Left cardiac atrium (tissue), 4 donors: ENCODE measurements at regions not wholly inside any gene's neighbourhood (a gene's known extent, or its start where the extent isn't known, plus 50 kb on each side); places are given as distances from the start of the nearest gene placed in this dataset.

ENCODE experiments used
- ATAC-seq, 2 donors: fragments of 200-7000 bp; cut with Tn5 transposase; one replicate each; pipeline ENCODE4 v1.9.1; 2020; ENCODE audit warnings: mild to moderate bottlenecking in 2 of 2, moderate library complexity in 2 of 2
- DNase-seq: peaks from one replicate; pipeline ENCODE4 v3.0.0-alpha.2; 2020
- intact Hi-C, 2 donors: fragments of 100-400 bp; cut with DNase I; formaldehyde crosslinking; loops; one replicate each; pipeline versions ENCODE4 v1.14.1 to v1.15.1; 2022 to 2023
- donor health status: DM: no; HTN: yes; CAD: no.
- donor health status: DM: no; HTN: yes; CAD: no; lungs with severe emphysema.
- donor health status: DM: yes; HTN: yes; CAD: no.
- donor health status: Dilated cardiomyopathy.

GRCh38 chr2:176491172-176491904 is 222.1 kb downstream of the MTX2 start:
- ATAC-seq: peak; percentile 64 to 89
- intact Hi-C loops: no loop called here
- DNase-seq: peak; percentile 67

GRCh38 chr2:176492583-176492982 is 223.3 kb downstream of the MTX2 start:
- intact Hi-C loops: no loop called here
- no peak for DNase-seq
- ATAC-seq: no peak

- DNase-seq (no peak), ATAC-seq (no peak)
- intact Hi-C loops: no loop called here
Measured at GRCh38 chr2:176493226-176493825, 224.1 kb downstream of the MTX2 start.

- DNase-seq (no peak), ATAC-seq (no peak)
- intact Hi-C loops: no loop called here
Measured at GRCh38 chr2:176493909-176494308, 224.7 kb downstream of the MTX2 start.

- intact Hi-C loops: no loop called here
- peak; percentile 67 for DNase-seq
Measured at GRCh38 chr2:176494949-176495353, 225.7 kb downstream of the MTX2 start.

GRCh38 chr2:176495826-176496225 is 226.6 kb downstream of the MTX2 start:
- no peak for DNase-seq
- intact Hi-C loops: no loop called here
- no peak for ATAC-seq

More at GRCh38 chr2:176494949-176495353, 225.7 kb downstream of the MTX2 start:
- ATAC-seq: peak; percentile 13 to 27

- intact Hi-C loops: no loop called here
- no peak for ATAC-seq
- DNase-seq: no peak
Measured at GRCh38 chr2:176496761-176497160, 227.5 kb downstream of the MTX2 start.

- intact Hi-C loops: no loop called here
- peak in 1 of 2 donors; percentile 64 for ATAC-seq
- DNase-seq: no peak
Measured at GRCh38 chr2:176500901-176501300, 231.7 kb downstream of the MTX2 start.

GRCh38 chr2:176501617-176502016 is 232.4 kb downstream of the MTX2 start:
- ATAC-seq: no peak
- no peak for DNase-seq
- intact Hi-C loops: no loop called here

- intact Hi-C loops: no loop called here
- ATAC-seq (no peak), DNase-seq (no peak)
Measured at GRCh38 chr2:176502619-176503018, 233.4 kb downstream of the MTX2 start.

GRCh38 chr2:176503776-176504175 is 234.5 kb downstream of the MTX2 start:
- no peak for ATAC-seq
- no peak for DNase-seq
- intact Hi-C loops: no loop called here

GRCh38 chr2:176504440-176504839 is 235.2 kb downstream of the MTX2 start:
- DNase-seq (no peak), ATAC-seq (peak; percentile 27 to 42)
- intact Hi-C loops: no loop called here

GRCh38 chr2:176507786-176508185 is 238.5 kb downstream of the MTX2 start:
- ATAC-seq (no peak), DNase-seq (no peak)
- intact Hi-C loops: no loop called here

- no peak for ATAC-seq
- DNase-seq: no peak
- intact Hi-C loops: no loop called here
Measured at GRCh38 chr2:176508374-176508773, 239.1 kb downstream of the MTX2 start.

GRCh38 chr2:176508984-176509740 is 239.9 kb downstream of the MTX2 start:
- DNase-seq: no peak
- ATAC-seq: no peak
- intact Hi-C loops: no loop called here

GRCh38 chr2:176514276-176514675 is 245.0 kb downstream of the MTX2 start:
- ATAC-seq (no peak), DNase-seq (no peak)
- intact Hi-C loops: no loop called here

- intact Hi-C loops: no loop called here
- DNase-seq (no peak), ATAC-seq (no peak)
Measured at GRCh38 chr2:176514805-176515500, 245.7 kb downstream of the MTX2 start.

- intact Hi-C loops: no loop called here
- ATAC-seq (no peak), DNase-seq (no peak)
Measured at GRCh38 chr2:176516051-176516602, 246.9 kb downstream of the MTX2 start.

GRCh38 chr2:176518823-176519222 is 249.6 kb downstream of the MTX2 start:
- DNase-seq (peak; percentile 16), ATAC-seq (peak; percentile 81 to 89)
- intact Hi-C loops: no loop called here
